Stimulated activated CD8-positive, alpha-beta memory T cell treated with anti-CD3 and anti-CD28 coated beads, Interleukin-7, amount 100 ng/mL, for 48 hours (primary cell): ENCODE measurements at regions not wholly inside any gene's neighbourhood (a gene's known extent, or its start where the extent isn't known, plus 50 kb on each side); places are given as distances from the start of the nearest gene placed in this dataset.
"Not testable (repeated sequence)": the region's sequence is repeated elsewhere in the genome, so short reads cannot be mapped to it uniquely, and the experiment has no call there.

Experiments used
- DNase-seq, 2 donors: peaks; one replicate each; pipeline ENCODE4 v3.0.0-alpha.2; 2020; ENCODE audit warnings: low read depth in 1 of 2; ENCODE audit errors: extremely low read depth in 1 of 2

DNA sequence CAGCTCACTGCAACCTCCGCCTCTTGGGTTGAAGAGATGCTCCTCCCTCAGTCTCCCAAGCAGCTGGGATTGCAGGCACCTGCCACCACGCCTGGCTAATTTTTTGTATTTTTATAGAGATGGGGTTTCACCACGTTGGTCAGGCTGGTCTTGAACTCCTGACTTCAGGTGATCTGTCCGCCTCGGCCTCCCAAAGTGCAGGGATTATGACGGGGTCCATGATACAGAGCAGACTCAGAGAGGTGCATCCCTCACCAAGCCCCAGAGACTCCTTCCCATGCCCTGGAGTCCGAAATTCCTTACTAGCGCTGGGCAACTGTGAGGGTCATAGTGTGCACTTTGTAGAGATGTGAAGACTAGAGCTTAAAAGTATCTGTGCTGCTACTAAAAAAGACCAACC is 99.8 kb upstream of the IRX4 start:
- DNase-seq = not testable (repeated sequence)

DNA sequence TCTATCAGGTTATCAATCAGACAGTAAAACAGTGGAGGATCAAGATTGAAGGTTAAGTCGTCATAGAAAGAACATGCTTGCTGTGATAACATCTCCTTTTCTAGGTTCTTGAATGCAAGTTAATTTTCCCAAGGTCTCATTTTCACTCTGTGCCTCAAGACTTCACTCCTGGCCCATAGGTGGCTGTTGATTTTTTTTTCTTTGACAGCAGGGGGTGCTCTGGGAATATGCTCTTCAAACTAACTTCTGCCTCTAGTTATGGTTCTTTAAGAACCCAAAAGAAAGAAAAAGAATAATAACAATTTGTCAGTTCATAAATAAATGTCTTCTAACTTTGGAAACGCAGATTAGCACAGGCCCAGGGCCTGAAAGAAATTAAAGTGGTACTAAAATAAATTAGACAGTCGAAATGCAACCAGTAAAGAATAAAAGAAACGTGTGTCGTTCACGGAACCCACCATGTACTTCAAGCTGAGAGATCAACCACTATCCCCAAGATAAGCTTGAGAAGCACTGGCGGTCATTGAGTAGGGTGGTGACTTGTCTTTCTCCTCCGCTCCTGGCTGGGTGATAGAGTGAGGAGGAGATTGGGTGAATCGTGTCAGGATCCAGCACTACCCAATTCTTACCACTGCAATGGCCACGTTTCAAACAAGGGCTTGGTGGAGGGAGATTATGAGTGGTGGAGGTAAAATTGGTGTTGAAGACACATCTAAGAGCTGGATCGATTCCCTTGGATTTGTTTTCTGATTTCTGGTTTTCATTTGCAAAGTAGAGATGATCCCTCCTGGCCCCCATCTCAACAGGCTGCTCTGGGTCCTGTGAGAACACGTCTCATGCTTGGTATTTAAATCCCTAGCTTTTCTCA is 93.4 kb upstream of the IRX4 start:
- DNase-seq = no peak

DNA sequence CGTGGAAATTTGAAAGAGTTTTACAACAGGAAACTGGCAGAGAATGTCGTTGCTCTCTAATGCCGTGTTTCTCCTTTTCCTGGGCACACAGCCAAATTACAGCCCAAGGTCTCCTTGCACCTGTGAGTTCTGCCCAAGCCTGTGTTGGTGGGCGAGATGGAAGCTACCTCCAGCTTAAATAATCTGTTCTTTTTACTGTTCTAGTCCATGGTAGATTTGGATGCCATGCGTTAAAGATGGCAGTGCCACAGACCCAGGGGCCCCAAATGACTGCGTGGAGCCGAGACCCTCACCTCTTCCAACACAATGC is 92.6 kb upstream of the IRX4 start:
- no peak for DNase-seq

DNA sequence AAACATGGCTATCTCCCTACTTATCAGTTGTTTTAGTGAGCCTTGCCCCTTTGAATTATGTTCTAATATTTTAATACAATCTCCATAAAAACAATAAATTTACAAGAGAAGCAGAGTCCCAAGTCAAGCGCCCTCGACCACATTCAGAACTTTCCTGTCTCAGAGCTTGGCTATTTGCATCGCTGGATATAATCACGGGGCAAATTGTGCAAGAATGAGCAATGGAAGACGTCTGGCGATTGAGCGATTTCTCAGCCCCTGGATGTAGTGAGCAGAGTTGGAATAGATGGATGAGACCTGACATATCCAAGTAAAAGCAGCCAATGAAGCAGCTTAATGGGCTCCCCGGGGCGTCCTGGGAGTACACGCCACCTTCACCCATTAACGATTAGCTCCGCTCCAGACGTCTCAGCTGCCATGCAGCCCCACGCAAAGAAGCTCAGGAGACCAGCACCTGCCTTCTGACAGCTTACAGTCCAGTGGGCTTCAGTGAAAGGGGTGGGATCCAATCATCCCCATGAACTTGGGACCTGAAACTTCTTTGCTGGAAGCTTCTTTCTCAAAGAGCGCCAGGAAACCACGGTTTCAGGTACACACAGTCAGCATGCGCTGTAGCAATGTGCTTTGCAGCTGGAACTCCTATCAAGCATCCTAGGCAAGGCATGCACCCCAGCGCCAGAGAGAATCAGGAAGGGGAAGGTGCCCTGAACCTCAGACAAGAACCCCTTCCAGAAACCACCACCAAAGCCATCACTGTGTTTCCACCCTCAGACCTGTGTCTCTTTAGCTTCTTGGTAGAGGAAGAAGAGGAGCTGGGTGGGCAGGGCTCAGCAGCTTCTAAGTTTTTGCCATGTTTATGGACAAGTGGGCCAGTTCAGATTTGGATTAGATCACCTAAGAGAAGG is 92.0 kb upstream of the IRX4 start:
- DNase-seq = no peak

DNA sequence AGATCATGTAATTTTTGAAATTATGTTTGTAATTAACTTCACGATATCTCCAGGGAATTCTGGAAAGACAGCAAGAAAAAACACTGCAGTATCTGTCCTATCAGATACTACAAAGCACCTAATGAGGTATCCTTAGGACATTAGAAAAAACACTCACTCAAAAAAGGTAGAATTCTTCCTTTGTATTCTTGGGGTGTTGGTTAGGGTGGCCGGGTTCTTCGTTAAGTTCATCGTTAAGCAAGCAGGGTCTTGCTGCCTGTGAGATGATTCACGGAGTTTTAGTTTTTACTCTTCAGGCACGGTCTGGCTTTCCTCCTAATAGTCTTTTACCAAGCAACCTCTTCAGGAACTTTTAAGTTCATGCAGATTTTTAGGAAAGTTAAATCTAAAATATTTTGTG is 91.4 kb upstream of the IRX4 start:
- no peak for DNase-seq

DNA sequence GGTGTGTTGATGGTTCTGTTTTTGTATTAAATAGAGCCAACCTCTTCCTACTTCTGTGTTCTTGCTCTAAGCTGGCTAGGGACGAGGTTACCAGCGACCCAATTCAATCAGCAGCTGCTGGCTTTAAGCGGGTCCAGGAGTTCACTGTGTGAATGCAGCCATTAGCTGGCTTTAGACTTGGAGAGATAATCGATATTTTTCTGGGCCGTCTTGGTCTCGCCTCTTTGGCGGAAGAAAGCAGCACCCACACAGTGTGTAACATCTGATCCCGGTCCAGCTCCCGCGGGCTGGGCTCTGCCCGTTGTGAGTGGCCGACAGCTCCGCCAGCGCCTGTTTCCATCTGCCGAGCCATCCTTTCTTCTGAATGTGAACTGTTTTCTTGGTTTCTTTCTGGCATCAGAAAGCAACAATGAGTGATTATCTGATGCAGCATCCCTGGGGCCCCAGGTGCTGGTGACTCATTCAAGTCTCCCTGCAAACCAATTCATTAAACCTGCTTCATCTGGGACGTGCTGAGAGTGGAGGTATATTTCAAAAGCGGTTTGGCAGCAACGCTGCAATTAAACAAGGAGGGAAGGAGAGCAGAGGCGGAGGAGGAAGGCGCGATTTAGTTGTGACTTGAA is 90.8 kb upstream of the IRX4 start:
- no peak for DNase-seq

DNA sequence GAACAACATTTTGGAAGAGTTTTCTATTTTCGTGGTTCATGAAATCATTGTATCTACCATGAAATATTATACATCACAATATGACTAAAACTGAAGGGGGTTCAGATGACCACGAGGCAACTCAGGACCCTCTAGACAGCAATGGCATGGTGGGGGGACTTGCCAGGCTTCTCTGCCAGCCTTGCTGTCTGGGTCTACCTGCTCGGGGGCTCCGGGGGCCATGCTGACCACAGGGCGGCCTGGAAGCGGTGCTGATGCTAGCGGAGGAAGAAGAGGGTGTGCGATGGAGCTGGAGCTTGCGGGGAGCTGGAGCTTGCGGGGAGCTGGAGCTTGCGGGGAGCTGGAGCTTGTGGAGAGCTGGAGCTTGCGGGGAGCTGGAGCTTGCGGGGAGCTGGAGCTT is 89.2 kb upstream of the IRX4 start:
- DNase-seq = no peak

DNA sequence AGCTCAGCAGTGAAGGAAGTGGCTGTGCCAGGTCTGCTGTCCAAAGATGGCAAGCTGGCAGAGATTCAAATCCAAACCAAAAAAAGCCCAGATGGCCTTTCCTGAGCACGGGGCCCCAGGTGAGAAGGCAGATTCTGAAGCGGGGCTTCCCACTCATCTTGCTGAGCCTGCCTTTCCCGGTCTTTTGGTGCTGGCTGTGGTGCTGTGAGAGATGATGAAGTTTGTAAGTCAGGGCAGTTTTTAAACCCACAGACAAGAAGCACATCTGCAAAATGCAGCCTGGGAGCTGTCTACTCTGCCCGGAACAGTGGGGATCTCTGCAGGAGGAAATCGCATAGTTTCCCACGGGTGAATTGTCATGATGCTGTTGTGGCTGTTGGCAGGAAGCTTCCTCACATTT is 85.0 kb upstream of the IRX4 start:
- DNase-seq = no peak

DNA sequence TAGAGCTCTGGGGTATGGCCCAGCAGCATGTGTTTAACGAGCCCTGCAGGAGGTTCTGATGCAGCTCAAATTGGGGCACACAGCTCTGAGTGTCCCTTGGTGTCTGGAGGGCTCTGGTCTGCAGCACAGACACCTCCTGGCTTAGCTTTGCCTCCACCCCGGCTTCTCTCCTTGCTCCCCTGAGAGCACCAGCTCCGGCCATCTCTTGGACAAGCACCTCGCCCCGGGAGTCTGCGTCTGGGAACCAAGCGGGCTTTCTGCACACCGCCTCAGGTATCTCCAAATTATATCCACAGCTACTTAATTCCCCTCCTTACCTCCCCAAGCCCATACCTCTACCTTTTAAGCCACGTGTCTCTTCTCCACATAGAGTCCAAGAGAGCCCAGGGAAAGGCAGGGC is 83.7 kb upstream of the IRX4 start:
- DNase-seq = no peak

DNA sequence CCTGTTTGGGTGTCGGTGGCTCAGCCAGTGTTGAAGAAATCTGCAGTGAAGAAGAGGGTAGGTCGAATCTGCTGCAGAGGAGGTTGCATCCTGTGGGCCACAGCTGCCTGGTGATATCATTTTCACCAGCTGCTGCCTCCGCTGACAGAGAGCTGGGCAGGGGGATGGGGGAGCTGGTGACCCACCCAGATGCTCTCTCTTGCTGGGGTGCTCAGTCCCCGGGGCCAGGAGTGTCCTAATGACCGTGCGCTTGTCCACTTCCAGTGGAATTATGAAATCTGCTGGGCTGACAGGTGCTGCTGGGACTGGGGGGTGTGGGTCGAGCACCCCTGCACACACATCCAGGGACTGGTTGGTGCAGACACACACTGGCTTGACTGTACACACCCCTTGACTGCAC is 83.2 kb upstream of the IRX4 start:
- no peak for DNase-seq

DNA sequence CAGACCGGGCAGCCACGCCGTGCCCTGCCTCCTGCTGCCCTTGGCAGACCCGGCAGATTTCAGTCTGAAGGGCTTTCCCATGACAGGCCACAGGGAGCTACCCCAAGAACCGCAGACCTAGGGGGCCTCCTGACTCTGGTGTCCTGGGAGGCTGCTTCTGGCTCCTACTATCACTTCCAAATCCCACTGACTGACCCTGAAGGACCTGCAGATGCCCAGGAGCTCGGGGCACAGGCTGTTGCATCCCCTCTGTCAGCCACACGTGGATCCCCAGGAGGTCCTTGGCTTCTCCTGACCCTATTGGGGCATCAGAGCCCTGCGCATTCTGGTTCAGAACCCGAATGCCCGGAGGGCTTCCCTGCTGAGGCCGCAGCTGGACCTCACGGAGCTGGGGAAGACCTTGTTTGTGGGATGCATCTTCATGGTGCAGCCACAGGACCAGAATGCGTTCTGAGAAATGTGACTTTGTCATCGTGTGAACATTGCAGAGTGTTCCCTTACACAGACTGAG is 81.3 kb upstream of the IRX4 start:
- DNase-seq = no peak

DNA sequence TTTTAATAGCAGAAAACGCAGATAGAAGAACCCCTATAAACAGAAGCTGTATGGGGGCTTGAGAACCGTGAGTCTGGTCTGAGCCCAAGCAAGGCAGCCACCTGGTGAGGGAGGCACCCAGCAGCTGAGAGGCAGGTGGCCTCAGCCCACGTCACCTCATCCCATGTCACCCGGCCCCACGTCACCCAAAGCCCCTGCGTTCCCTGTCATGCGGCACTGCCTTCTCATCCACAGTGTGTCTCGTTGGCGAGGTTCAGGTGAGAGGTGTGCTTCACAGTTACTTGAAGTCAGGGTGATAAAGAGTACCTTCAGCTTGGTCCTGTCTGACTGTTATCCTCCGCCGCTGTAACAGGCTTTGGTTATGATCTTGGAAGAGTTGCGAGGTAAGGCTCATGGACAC is 80.6 kb upstream of the IRX4 start:
- no peak for DNase-seq

DNA sequence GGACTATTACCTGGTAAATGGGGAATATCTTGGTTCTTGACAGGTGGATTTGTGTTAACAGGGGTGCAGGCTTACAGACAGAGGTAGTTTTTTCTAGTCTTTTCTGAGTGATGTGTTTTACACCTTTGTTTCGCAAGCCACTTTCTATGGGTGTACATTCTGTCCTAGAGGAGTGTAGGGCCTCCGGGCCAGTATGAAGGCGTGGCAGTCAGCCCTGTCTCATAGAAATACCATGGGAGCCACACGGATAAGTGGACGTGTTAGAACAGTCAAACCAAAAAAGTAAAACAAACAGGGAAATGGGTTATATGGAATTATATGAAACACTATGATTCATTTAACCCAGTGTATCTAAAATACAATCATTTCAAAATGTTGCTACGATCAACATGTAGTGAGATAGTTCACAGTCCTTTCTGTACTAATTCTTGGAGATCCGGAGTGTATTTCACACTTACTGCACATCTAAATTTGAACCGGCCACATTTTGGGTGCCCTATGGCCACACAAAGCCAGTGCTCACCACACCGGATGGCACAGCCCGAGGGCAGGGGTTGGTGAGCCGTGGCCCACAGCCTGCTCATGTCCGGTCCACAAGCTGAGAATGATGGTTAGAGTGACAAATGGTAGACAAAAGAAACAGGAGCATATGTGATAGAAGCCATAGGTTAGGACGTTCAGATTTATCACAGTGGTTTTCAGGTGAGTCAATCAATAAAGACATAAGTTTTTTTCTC is 80.1 kb upstream of the IRX4 start:
- DNase-seq = no peak

DNA sequence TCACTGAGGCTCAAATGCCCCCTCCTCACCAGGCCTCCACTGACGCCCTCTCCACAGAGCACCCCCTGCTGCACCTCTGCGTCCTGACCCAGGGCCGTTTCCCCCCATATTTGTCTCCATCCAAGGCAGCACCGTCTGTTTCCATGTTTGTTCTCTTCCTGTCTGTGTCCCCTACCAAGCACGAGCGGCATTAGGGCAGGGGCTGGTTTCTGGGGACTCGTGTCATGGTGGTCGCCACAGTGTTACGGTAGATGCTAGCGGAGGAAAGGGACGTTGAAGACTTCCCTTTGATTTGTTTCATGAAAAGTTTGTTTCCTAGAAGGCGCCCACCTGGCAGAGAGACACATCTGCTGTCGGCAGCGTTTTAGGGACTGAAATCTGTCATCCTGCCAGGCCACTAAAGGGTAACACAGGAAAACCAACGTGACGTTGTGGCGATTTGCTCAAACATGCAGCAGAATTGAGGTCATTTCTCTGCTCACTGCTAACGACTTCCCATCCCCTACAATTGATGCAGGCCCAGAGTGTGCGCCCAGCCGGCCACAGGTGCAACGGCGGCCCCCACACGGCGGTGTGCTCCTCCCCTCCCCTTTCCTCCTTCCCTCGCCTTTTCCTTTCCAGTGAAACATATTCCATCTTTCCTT is 79.3 kb upstream of the IRX4 start:
- DNase-seq = no peak

DNA sequence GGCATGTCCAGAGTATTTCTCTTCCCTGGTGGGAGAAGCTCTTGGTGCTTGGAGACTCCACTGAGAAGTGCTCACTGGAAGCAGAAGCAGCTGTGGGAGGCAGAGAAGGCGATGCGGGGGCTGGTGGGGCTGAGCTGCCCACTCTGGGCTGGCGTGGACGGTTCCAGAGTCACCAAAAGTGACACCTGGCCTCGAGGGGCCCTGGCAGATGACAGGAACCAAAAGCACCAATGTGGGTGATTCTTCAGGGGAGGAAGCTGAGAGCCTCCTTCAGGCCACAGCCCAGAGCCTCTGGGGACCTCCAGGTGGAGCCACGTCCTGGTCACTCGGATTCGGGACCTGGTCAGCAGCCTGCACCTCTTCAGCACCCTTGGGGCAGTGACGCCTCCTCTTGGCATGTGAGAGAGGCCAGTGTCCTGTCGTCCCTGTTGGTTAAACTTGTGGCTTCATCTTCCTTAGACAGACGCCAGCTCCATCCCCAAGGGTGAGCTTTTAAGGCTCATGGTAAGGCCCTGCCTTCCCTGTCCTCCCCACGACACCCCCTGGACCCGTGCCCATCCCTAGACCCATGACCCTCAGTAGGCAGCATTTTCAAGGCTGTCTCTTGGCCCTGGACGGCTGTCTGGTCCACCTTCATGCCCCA is 78.7 kb upstream of the IRX4 start:
- DNase-seq = no peak

DNA sequence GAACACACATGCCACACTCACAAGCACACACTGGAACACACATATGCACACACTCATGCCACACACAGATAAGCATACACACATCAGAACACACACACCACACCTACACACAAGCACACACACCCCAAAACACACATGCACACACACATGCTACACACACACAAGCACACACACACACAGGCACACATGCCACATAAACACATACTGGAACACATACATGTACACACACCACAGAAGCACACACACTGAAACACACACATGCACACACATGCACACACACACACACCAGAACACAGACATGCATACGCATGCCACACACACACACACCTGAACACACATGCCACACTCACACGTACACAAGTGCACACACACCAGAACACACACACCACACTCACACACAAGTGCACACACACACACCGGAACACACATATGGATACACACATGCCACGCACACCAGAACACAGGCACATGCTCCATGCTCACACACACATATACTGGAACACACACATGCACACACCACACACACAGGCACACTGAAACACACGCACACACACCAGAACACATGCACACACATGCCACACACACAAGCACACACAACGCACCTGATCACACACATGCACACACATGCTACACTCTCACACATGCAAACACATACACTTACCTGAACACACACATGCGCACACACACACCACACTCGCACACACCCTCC is 78.0 kb upstream of the IRX4 start:
- no peak for DNase-seq

DNA sequence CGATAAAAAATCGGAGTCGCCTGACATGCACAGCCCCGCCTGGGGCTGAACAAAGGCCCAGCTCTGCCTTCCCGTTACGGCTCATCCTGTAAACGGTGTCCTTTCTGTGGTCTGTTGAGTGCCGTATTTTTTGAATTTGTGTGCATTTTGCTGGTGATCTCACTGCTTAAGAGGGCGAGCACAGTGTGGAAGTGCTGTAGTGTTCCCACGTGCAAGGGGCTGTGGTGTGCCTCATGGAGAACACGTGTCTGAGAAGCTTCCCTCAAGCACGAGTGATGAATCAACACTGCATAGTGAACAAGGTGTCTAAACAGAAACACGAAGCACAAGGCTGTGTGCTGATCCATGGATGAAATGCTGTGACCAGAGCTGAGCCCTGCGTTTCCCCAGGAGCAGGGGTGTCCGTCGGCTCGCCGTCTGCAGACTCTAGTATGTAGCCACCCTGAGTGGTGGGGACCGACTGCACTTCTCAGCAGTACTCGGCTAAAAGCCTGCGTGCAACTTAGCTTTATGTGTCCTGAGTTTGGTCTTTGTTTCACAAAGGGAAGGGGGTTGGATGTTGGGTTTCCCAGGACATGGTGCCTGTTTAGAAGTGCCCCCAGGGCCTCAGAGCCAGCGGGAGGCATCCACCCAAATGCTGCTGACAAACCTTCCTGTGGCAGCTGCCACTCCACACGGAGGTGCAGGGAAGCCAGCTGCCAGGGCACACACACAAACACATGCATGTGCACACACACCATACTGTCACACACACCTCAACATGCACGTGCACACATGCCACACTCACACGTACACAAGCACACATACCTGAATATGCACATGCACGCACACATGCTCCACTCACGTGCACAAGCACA is 77.2 kb upstream of the IRX4 start:
- no peak for DNase-seq

DNA sequence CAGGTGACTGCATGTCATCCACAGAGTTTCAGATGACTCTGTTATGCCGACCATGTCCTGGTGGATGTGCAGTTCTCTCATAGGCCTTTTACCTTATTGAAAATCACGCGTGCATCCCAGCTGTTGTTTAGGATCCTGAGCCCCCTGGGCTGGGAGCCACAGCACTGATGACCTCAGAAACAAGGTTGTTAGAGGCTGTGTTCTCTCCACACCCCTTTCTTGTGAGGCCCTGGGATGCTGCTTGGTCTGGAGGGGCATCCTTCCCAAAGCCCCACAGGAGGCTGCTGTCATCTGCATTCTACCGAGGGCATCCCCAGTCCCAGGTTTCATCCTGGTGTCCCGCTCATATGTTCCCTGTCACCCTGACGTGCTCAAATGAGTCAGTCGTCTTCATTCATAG is 76.5 kb upstream of the IRX4 start:
- DNase-seq = no peak
